MG63 (cell line): ENCODE measurements at regions not wholly inside any gene's neighbourhood (a gene's known extent, or its start where the extent isn't known, plus 50 kb on each side); places are given as distances from the start of the nearest gene placed in this dataset.

Experiments
- DNase-seq: peaks from one replicate; pipeline ENCODE4 v3.0.0-alpha.2; 2020
- H3K27me3 ChIP-seq: fragments of 250-450 bp; sonication (Bioruptor Pico); 2 replicates; pipeline ENCODE4 v1.5.1; 2020; ENCODE audit warnings: mild to moderate bottlenecking, moderate library complexity
- H3K36me3 ChIP-seq: fragments of 250-450 bp; sonication (Bioruptor Pico); 2 replicates; pipeline ENCODE4 v1.5.1; 2020; ENCODE audit warnings: mild to moderate bottlenecking, moderate library complexity
- H3K4me3 ChIP-seq: fragments of 250-450 bp; sonication (Bioruptor Pico); 2 replicates; pipeline ENCODE4 v1.5.1; 2020; ENCODE audit warnings: mild to moderate bottlenecking, moderate library complexity
- H3K9me3 ChIP-seq: fragments of 250-450 bp; sonication (Bioruptor Pico); 2 replicates; pipeline ENCODE4 v1.5.1; 2020; ENCODE audit warnings: mild to moderate bottlenecking, moderate library complexity

DNA sequence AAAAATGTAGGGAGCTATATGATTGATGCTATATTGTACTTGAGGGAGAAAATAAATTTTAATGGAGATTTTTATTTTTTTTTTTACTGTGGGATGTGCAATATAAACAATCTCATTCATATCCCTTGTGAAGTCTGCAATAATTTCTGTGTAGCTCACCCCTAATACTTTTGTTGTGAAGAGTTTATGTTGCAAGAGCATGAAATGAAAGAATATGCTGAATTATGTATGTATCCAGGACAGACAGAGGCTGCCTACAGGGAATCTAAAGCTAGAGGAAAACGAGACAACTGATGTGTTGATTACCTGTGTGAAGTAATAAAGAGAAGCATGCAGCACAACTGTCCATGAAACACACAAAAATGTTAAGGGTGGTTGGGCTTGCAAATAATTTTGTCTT, 643.3 kb downstream of the DCDC2C start:
- Histone ChIP-seq H3K36me3 (no peaks in the 10 kb centered on the region), H3K4me3 (no peak overlapping the region), H3K27me3 (no peaks in the 10 kb centered on the region), H3K9me3 (no peaks in the 10 kb centered on the region)
- DNase-seq, result no peak

GRCh38 chr2:4353668-4354067, 650.3 kb downstream of the DCDC2C start:
- no peak overlapping the region for H3K4me3 ChIP-seq
- no peaks in the 10 kb centered on the region for H3K27me3 ChIP-seq

DNA sequence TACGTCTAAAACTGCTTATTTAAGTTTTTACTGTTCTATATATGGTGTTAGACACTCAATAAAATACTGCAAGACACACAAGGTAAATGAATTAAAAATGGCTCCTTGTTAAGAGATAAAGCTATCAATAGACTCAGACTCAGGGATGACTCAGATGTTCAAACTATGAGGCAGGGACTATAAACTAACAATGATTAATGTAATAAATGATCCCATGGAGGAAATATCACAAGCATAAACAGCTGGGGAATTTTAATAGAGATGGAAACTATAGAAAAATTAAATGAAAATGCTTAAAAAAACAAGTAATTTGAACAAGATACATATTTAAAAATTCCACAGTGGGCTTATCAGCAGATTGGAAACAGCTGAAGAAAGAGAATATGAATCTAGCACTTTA, 650.8 kb downstream of the DCDC2C start:
- Histone ChIP-seq H3K27me3 (no peaks in the 10 kb centered on the region), H3K36me3 (no peaks in the 10 kb centered on the region), H3K4me3 (no peak overlapping the region), H3K9me3 (no peaks in the 10 kb centered on the region)
- DNase-seq, result no peak

More at GRCh38 chr2:4353668-4354067, 650.3 kb downstream of the DCDC2C start:
- H3K9me3 ChIP-seq, result no peaks in the 10 kb centered on the region
- H3K36me3 ChIP-seq, result no peaks in the 10 kb centered on the region
- DNase-seq, result no peak

- Histone ChIP-seq H3K36me3 (no peaks in the 10 kb centered on the region), H3K27me3 (no peaks in the 10 kb centered on the region), H3K9me3 (no peaks in the 10 kb centered on the region), H3K4me3 (no peak overlapping the region)
- peak; percentile 6 for DNase-seq
Measured at GRCh38 chr2:4354678-4355077, 651.3 kb downstream of the DCDC2C start.

DNA sequence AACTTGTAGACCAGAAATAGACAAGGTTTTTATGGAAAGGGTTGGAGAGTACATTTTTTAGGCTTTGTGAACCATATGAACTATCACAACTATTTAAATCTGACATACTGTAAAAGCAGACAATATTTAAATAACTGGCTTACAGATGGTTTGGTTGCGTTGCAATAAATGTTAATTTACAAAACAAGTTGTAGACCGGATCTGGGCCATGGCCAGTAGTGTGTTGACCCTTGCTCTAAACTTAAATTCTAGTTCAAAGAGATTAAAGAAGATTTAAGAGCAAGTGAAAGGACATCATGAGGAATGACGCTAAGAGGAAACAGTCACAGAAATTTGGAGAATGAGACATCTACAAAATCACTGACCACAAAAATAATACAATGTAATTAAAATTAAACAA, 652.7 kb downstream of the DCDC2C start:
- no peaks in the 10 kb centered on the region for H3K9me3 ChIP-seq
- no peak for DNase-seq
- H3K27me3 ChIP-seq, result no peaks in the 10 kb centered on the region
- H3K4me3 ChIP-seq, result no peak overlapping the region
- H3K36me3 ChIP-seq, result no peaks in the 10 kb centered on the region

DNA sequence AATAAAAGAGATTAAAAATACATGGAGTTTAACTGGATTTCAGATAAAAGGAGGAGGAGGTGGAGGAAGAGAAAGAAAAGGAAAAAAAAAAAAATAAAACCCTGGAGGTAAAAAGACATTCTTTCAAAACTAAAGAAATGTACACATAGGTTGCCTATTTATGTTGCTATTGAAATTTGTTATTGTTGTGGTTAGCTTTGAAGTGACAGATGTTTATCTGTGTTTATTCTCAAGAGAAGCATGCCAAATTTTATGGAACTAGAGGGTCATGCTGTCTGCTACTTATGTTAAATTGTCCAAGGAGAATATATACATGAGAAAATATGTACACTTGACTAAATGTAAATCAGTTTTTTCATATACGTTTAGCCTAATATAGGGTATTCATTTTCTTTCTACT, 653.2 kb downstream of the DCDC2C start:
- Histone ChIP-seq H3K9me3 (no peaks in the 10 kb centered on the region), H3K36me3 (no peaks in the 10 kb centered on the region), H3K27me3 (no peaks in the 10 kb centered on the region), H3K4me3 (no peak overlapping the region)
- DNase-seq, result no peak

DNA sequence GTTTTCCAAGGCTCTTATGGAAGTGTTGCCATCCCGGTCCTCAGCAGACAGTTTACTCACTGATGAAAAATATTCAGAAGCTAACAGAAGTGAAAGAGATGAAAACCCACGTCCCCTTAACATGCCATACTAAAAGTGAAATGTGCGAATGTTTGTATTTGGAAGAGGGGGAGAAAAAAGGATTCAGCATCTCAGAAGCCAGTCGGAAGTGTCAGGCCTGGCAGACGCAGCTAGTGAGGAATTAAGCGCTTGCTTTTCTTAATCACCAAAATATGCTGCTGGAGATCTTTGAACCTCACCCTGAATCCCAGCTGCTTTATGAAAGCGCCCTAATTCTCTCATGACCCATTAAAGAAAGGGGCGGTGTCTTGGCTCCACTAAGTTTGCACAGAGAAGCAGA, 653.7 kb downstream of the DCDC2C start:
- DNase-seq, result no peak
- Histone ChIP-seq H3K4me3 (no peak overlapping the region), H3K9me3 (no peaks in the 10 kb centered on the region), H3K36me3 (no peaks in the 10 kb centered on the region), H3K27me3 (no peaks in the 10 kb centered on the region)

DNA sequence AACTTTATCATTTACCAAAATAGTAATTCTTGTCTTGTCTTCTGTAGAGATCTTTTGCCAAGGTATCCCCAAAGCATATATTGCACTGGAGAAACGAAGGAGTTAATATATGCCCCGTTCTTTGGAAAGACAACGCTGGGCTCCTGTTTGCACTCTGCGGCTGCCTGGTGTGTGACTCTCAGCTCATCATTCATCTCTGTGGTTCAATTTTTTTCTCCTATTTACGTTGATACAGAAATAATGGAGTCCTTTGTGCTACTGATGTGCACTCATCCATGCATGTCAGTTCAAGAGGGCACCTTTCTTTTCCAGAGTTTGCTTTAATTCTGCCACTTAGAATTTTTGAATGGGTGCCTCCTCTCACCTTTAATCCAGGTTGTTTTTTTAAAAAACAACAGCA, 655.5 kb downstream of the DCDC2C start:
- DNase-seq, result no peak
- H3K9me3 ChIP-seq, result no peaks in the 10 kb centered on the region
- no peaks in the 10 kb centered on the region for H3K27me3 ChIP-seq
- no peak overlapping the region for H3K4me3 ChIP-seq
- H3K36me3 ChIP-seq, result no peaks in the 10 kb centered on the region

DNA sequence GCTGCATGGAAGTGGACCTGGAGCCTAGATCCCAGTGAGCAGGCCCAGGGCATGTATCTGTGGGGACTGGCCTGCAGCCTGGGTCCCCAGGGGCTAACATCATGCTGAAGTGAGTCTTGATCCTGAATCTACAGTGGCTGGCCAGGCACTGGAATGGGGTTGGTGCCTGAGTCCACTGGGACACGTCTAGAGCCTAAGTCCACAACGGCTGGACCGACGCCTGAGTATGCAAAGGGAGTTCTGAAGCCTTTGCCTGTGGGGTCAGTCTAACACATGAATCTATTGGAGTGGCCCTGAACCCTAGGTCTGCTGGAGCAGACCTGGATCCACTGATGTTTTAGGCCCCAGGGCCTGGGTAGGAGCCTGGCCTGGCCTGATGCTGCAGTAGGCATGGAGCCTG, 665.5 kb downstream of the DCDC2C start:
- DNase-seq, result no peak
- H3K36me3 ChIP-seq, result no peaks in the 10 kb centered on the region
- H3K27me3 ChIP-seq, result no peaks in the 10 kb centered on the region
- H3K9me3 ChIP-seq, result no peaks in the 10 kb centered on the region
- H3K4me3 ChIP-seq, result no peak overlapping the region

DNA sequence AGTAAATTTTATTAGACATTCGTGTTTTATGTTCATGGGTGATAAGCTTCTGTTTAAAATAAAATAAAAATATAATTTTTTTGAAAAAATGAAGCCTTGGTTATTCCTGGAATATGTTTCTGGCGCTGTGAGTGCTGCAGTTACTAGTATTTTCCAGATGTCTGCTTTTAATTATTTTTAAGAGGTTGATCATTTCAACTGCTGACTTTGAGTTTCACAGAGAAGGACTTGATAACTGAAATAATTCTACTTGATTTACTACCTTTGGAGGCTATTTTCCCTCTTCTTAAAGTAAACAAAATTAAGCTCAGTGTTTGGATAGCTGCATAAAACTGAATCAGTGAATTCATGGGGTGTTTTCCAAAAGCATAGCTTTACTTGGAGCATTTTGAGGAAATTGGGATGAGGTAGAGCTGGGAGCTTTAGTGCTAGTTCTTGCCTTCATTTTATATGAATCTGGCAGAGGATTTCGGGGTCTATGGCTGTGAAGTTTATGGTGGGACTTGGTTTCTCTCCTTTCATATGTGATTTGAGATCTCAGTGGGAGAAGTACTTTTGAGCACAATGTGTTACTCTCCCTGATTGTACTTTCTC, 666.5 kb downstream of the DCDC2C start:
- H3K27me3 ChIP-seq, result no peaks in the 10 kb centered on the region
- H3K36me3 ChIP-seq, result no peaks in the 10 kb centered on the region
- H3K4me3 ChIP-seq, result no peak overlapping the region
- no peaks in the 10 kb centered on the region for H3K9me3 ChIP-seq
- DNase-seq, result no peak

DNA sequence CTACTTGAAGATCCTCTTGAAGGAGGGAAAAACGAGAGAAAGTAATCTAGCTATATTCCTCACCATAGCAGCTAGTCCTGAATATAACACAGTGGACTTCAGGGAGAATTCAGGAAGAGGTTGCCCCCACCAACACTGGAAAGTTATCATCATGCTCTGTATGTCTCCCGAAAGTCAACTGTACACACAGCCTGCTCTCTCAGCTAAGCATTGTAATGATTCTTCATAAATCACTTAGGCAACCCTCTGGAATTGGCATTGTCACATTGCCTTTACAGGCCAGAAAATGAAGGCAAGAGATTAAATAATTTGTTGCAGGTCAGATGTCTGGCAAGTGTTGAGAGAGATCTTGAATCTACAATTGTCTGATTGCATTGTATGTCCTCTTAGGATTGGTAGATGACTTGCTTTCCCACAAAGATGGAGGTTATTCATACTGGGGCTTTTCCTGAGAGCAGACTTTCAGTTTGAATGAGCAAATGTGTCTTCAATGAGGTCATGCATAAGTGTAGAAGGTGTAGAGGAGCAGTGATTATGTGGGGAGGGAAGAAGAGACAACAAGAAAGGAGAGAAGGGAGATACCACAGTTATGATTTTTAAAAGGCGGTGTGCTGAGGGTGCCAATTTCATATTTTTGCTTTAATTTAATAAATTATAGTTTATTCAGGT, 667.2 kb downstream of the DCDC2C start:
- Histone ChIP-seq H3K9me3 (no peaks in the 10 kb centered on the region), H3K27me3 (no peaks in the 10 kb centered on the region), H3K4me3 (no peak overlapping the region), H3K36me3 (no peaks in the 10 kb centered on the region)
- no peak for DNase-seq

- Histone ChIP-seq H3K27me3 (no peaks in the 10 kb centered on the region), H3K36me3 (no peaks in the 10 kb centered on the region), H3K9me3 (no peaks in the 10 kb centered on the region), H3K4me3 (no peak overlapping the region)
- no peak for DNase-seq
Measured at GRCh38 chr2:4381049-4381448, 677.7 kb downstream of the DCDC2C start.

- no peak for DNase-seq
- H3K4me3 ChIP-seq, result no peak overlapping the region
- no peaks in the 10 kb centered on the region for H3K36me3 ChIP-seq
- H3K27me3 ChIP-seq, result no peaks in the 10 kb centered on the region
- H3K9me3 ChIP-seq, result no peaks in the 10 kb centered on the region
Measured at GRCh38 chr2:4381773-4382172, 678.4 kb downstream of the DCDC2C start.

GRCh38 chr2:4391013-4391412, 687.6 kb downstream of the DCDC2C start:
- Histone ChIP-seq H3K27me3 (no peaks in the 10 kb centered on the region), H3K36me3 (no peaks in the 10 kb centered on the region), H3K4me3 (no peak overlapping the region), H3K9me3 (no peaks in the 10 kb centered on the region)
- DNase-seq, result no peak

DNA sequence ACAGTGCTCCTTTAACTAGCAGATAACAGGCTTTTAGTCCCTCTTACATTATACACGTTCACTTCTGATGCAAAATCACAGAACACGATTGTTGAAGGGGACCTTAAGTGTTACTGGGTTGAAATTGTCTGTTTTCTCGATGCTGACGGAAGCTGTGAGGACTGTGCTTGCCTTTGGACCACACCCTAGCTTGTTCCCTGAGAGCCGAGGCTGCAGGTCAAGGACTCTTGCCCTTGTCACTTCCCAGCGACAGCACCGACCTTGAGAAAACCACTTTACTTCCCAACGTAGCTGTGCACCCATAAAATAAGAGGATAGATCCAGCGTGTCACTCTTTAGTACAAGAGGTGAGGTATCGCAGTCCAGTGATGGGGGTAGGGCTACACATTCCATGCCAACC, 701.0 kb downstream of the DCDC2C start:
- Histone ChIP-seq H3K27me3 (no peaks in the 10 kb centered on the region), H3K9me3 (no peaks in the 10 kb centered on the region), H3K4me3 (no peak overlapping the region), H3K36me3 (no peaks in the 10 kb centered on the region)
- DNase-seq, result no peak

GRCh38 chr2:4408321-4408720, 704.9 kb downstream of the DCDC2C start:
- Histone ChIP-seq H3K36me3 (no peaks in the 10 kb centered on the region), H3K9me3 (no peaks in the 10 kb centered on the region), H3K27me3 (no peaks in the 10 kb centered on the region), H3K4me3 (no peak overlapping the region)
- DNase-seq, result no peak

- Histone ChIP-seq H3K36me3 (no peaks in the 10 kb centered on the region), H3K27me3 (no peaks in the 10 kb centered on the region), H3K9me3 (no peaks in the 10 kb centered on the region), H3K4me3 (no peak overlapping the region)
- DNase-seq, result no peak
Measured at GRCh38 chr2:4412637-4413187, 709.3 kb downstream of the DCDC2C start.

DNA sequence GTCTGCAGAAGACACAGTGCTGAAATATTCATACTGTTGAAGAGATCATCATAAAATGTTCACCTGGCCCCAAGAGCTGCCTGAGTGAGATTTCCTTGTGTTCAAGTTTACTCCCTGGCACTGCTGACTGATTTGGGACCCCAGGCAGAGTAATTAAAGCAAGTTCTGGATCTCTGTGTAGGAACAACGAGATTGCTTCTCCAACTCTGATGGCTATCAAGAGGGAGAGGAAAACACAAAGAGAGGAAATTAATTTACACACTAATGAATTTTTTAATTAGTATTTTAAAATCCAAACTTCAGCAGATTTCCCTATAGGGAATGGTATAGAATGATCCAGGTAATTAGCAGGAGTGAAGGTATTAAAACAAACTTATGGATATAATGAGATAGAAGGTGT, 711.8 kb downstream of the DCDC2C start:
- no peaks in the 10 kb centered on the region for H3K27me3 ChIP-seq
- H3K4me3 ChIP-seq, result no peak overlapping the region
- no peaks in the 10 kb centered on the region for H3K9me3 ChIP-seq
- no peaks in the 10 kb centered on the region for H3K36me3 ChIP-seq
- no peak for DNase-seq
